Osteocyte (in vitro differentiated cells): ENCODE measurements at regions not wholly inside any gene's neighbourhood (a gene's known extent, or its start where the extent isn't known, plus 50 kb on each side); places are given as distances from the start of the nearest gene placed in this dataset.

Experiments used
- DNase-seq: peaks from one replicate; pipeline ENCODE4 v3.0.0; 2021; ENCODE audit warnings: mixed read lengths; ENCODE audit not compliant: unreplicated experiment; ENCODE audit errors: extremely low spot score
- H3K27ac Mint-ChIP-seq: one replicate; pipeline ENCODE4 v1.8.0; 2021; ENCODE audit warnings: mild to moderate bottlenecking, mixed read lengths; ENCODE audit not compliant: unreplicated experiment
- H3K27me3 Mint-ChIP-seq: one replicate; pipeline ENCODE4 v1.8.0; 2021; ENCODE audit warnings: mixed read lengths; ENCODE audit not compliant: unreplicated experiment
- H3K36me3 Mint-ChIP-seq: one replicate; pipeline ENCODE4 v1.8.0; 2021; ENCODE audit warnings: mixed read lengths; ENCODE audit not compliant: unreplicated experiment
- H3K4me1 Mint-ChIP-seq: one replicate; pipeline ENCODE4 v1.8.0; 2021; ENCODE audit warnings: mixed read lengths; ENCODE audit not compliant: unreplicated experiment
- H3K4me3 Mint-ChIP-seq: one replicate; pipeline ENCODE4 v1.8.0; 2021; ENCODE audit warnings: mild to moderate bottlenecking, moderate library complexity, mixed read lengths; ENCODE audit not compliant: unreplicated experiment
- H3K9me3 Mint-ChIP-seq: one replicate; pipeline ENCODE4 v1.8.0; 2021; ENCODE audit warnings: mixed read lengths; ENCODE audit not compliant: unreplicated experiment
- CTCF ChIP-seq: fragments of 200-600 bp; sonication (generic); IDR thresholded peaks from 2 replicates; pipeline ENCODE4 v1.5.0; 2021; ENCODE audit warnings: antibody characterized with exemption, mild to moderate bottlenecking, moderate library complexity

- no peaks in the 10 kb centered on the region for H3K9me3 Mint-ChIP-seq
- H3K36me3 Mint-ChIP-seq = peaks cover 10% of the 10 kb centered on the region
- no peak for DNase-seq
- no peak for TF ChIP-seq CTCF
- H3K4me1 Mint-ChIP-seq = peaks cover 16% of the 10 kb centered on the region
- no peak overlapping the region for H3K4me3 Mint-ChIP-seq
- no peaks in the 10 kb centered on the region for H3K27me3 Mint-ChIP-seq
- H3K27ac Mint-ChIP-seq = no peak overlapping the region
Measured at GRCh38 chr1:98021126-98021525, 100.3 kb upstream of the DPYD start.

- DNase-seq = no peak
- no peak for TF ChIP-seq CTCF
Measured at GRCh38 chr1:98019747-98020146, 98.9 kb upstream of the DPYD start.

GRCh38 chr1:98018074-98018473, 97.2 kb upstream of the DPYD start:
- DNase-seq = no peak
- peaks cover 4% of the 10 kb centered on the region for H3K4me1 Mint-ChIP-seq
- peaks cover 9% of the 10 kb centered on the region for H3K36me3 Mint-ChIP-seq
- no peak overlapping the region for H3K27ac Mint-ChIP-seq
- H3K27me3 Mint-ChIP-seq = no peaks in the 10 kb centered on the region
- H3K9me3 Mint-ChIP-seq = no peaks in the 10 kb centered on the region
- no peak overlapping the region for H3K4me3 Mint-ChIP-seq
- TF ChIP-seq CTCF = no peak

More at GRCh38 chr1:98019747-98020146, 98.9 kb upstream of the DPYD start:
- no peaks in the 10 kb centered on the region for H3K9me3 Mint-ChIP-seq
- no peaks in the 10 kb centered on the region for H3K27me3 Mint-ChIP-seq
- peaks cover 10% of the 10 kb centered on the region for H3K36me3 Mint-ChIP-seq
- H3K4me3 Mint-ChIP-seq = no peak overlapping the region
- H3K4me1 Mint-ChIP-seq = peaks cover 10% of the 10 kb centered on the region
- no peak overlapping the region for H3K27ac Mint-ChIP-seq

GRCh38 chr1:98017184-98017583, 96.3 kb upstream of the DPYD start:
- H3K4me3 Mint-ChIP-seq = no peak overlapping the region
- peaks cover 4% of the 10 kb centered on the region for H3K4me1 Mint-ChIP-seq
- H3K9me3 Mint-ChIP-seq = no peaks in the 10 kb centered on the region
- no peak for TF ChIP-seq CTCF
- peaks cover 9% of the 10 kb centered on the region for H3K36me3 Mint-ChIP-seq
- H3K27me3 Mint-ChIP-seq = no peaks in the 10 kb centered on the region
- H3K27ac Mint-ChIP-seq = no peak overlapping the region
- no peak for DNase-seq

GRCh38 chr1:98008373-98008772, 87.5 kb upstream of the DPYD start:
- no peaks in the 10 kb centered on the region for H3K9me3 Mint-ChIP-seq
- no peaks in the 10 kb centered on the region for H3K36me3 Mint-ChIP-seq
- no peak overlapping the region for H3K27ac Mint-ChIP-seq
- peaks cover 35% of the 10 kb centered on the region for H3K4me1 Mint-ChIP-seq
- no peak overlapping the region for H3K4me3 Mint-ChIP-seq
- no peaks in the 10 kb centered on the region for H3K27me3 Mint-ChIP-seq
- no peak for DNase-seq
- TF ChIP-seq CTCF = no peak
